GM21381 (cell line): ENCODE measurements at regions not wholly inside any gene's neighbourhood (a gene's known extent, or its start where the extent isn't known, plus 50 kb on each side); places are given as distances from the start of the nearest gene placed in this dataset.
"Not testable (repeated sequence)": the region's sequence is repeated elsewhere in the genome, so short reads cannot be mapped to it uniquely, and the experiment has no call there.

Experiments used
- ATAC-seq: cut with Tn5 transposase; IDR thresholded peaks from one replicate; pipeline ENCODE4 v1.9.1; 2021; ENCODE audit warnings: mild to moderate bottlenecking, moderate library complexity; ENCODE audit not compliant: unreplicated experiment

- ATAC-seq, result no peak
Observed at GRCh38 chr6:76578746-76579145, 506.3 kb upstream of the IMPG1 start.

DNA sequence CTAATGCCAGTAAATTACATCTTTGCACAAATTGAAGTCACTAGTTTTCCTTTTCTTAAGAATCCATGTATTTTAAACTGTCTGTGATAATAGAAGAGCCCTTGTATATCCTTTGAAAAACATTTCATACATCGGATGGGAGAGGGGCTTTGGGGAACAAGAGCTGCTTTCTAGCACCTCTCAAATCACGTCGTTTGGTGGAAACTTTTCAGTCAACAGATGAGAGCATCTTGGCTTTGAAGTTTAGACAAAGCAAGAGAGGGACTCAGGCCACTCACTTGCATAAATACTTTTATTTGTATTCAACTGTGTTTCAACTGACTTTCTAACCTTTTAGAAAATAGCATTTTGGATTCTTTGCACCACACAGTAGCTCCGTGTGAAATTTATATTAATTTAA, 502.3 kb upstream of the IMPG1 start:
- no peak for ATAC-seq

DNA sequence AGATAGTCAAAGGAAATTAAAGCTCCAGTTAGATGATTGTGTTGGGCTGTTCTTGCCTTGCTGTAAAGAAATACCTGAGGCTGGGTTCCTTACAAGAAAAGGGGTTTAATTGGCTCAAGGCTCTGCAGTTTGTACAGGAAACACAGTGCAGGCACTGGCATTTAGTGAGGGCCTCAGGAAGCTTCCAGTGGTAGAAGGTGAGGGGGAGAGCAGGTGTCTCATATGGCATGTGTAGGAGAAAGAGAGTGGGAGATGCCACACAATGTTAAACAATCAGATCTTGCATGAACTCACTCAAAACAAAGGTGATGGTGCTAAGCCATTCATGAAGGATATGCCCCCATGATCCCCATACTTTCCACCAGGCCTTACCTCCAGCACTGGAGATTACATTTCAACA, 493.5 kb upstream of the IMPG1 start:
- ATAC-seq, result no peak

- not testable (repeated sequence) for ATAC-seq
Observed at GRCh38 chr6:76562371-76562770, 489.9 kb upstream of the IMPG1 start.

DNA sequence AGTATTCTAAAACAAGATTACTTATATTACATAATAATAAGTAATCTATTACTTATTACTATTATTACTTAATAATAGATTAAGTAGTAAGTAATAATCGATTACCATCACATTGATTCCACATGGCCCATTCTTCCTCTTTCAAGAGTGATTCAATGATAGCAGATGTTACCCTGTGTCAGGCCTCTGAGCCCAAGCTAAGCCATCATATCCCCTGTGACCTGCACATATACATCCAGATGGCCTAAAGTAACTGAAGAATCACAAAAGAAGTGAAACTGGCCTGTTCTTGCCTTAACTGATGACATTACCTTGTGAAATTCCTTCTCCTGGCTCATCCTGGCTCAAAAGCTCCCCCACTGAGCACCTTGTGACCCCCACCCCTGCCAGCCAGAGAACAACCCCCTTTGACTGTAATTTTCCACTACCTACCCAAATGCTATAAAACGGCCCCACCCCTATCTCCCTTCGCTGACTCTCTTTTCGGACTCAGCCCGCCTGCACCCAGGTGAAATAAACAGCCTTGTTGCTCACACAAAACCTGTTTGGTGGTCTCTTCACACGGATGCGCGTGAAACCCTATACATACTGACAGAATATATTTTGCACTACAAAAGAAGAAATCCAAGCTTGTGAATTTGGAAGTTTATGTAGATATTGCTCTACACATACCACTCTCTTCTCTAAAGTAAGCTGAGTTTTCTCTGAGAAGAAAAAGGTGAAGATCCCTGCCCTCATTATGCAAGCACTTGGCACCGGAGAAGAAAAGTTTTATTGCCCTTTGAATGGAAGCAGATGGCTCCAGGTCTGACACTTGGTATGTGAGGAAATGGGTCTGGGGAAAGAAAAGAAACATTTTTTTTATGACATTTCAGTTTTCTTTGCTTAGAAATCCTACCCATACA, 488.6 kb upstream of the IMPG1 start:
- ATAC-seq, result not testable (repeated sequence)

- no peak for ATAC-seq
Observed at GRCh38 chr6:76553256-76553655, 480.8 kb upstream of the IMPG1 start.

GRCh38 chr6:76552268-76552667, 479.8 kb upstream of the IMPG1 start:
- ATAC-seq, result no peak

DNA sequence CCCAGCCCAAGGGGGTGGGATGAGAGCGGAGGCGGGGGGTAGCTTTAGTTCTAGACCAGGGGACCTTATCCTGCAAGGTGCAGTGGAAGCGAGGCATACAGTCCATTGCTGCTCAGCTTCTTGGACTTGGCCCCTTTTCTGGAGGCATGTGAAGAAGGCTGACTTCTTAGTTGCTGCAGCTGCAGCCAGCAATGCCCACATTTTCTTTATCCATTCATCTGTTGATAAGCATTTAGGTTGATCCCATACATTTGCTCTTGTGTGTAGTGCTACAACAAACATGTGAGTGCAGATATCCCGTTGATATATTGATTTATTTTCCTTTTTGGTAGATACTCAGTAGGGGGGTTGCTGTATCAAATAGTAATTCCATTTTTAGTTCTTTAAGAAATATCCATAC, 461.2 kb upstream of the IMPG1 start:
- ATAC-seq, result no peak

DNA sequence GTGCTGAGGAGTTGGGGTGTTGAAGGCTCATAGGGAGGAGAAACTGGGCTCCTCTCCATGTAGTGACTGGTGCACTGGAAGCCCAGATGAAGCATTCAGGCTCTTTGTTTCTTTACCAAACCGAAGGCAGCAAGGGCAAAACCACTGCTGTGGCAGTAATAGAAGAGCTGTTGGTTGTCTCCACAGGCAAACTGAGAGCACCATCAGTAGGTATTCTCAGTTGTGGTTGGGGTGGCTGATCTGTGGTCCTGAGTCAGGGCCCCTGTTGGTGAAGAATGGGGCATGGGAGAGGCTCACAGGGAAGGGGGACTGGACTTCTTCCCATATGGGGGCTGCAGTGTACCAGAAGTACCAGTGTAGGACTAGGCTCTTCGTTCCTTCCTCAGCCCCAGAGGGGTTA, 460.2 kb upstream of the IMPG1 start:
- no peak for ATAC-seq

GRCh38 chr6:76518443-76518842, 446.0 kb upstream of the IMPG1 start:
- ATAC-seq, result no peak

- ATAC-seq, result no peak
Observed at GRCh38 chr6:76516924-76517323, 444.5 kb upstream of the IMPG1 start.

GRCh38 chr6:76510489-76510888, 438.0 kb upstream of the IMPG1 start:
- ATAC-seq, result no peak

GRCh38 chr6:76509397-76509796, 436.9 kb upstream of the IMPG1 start:
- no peak for ATAC-seq

GRCh38 chr6:76506808-76507207, 434.3 kb upstream of the IMPG1 start:
- ATAC-seq, result no peak

DNA sequence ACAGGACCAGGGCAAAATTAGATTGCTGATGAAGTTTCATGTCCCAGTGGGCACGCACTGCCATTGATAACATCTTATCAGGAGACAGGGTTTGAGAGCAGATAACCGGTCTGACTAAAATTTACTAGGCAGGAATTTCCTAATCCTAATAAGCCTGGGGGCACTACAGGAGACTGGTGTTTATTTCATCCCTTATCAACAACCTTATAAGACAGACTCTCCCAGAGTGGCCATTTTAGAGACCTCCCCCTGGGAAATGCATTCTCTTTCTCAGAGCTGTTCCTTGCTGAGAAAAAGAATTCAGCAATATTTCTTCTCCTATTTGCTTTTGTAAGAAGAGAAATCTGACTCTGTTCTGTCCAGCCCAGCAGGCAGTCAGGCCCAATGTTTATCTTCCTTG, 423.4 kb upstream of the IMPG1 start:
- ATAC-seq, result no peak

- ATAC-seq, result not testable (repeated sequence)
Observed at GRCh38 chr6:76491376-76491775, 418.9 kb upstream of the IMPG1 start.

DNA sequence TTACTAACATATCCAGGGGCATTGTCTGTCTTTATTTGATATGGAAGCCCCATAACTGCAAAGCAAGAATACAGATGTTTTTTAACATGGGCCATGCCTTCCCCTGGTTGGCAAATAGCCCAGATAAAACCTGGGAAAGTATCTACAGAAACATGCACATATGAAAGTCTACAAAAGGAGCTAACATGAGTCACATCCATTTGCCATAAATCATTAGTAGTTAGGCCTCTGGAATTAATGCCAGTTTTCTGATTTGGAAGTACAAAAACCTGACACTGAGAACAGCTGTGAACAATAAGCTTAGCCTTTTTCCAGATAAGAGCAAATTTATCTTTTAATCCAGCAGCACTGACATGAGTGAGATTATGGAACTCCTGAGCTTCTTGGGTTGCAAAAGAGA, 418.0 kb upstream of the IMPG1 start:
- ATAC-seq, result no peak

GRCh38 chr6:76481101-76481500, 408.6 kb upstream of the IMPG1 start:
- ATAC-seq, result no peak

GRCh38 chr6:76472858-76473257, 400.4 kb upstream of the IMPG1 start:
- ATAC-seq, result no peak

DNA sequence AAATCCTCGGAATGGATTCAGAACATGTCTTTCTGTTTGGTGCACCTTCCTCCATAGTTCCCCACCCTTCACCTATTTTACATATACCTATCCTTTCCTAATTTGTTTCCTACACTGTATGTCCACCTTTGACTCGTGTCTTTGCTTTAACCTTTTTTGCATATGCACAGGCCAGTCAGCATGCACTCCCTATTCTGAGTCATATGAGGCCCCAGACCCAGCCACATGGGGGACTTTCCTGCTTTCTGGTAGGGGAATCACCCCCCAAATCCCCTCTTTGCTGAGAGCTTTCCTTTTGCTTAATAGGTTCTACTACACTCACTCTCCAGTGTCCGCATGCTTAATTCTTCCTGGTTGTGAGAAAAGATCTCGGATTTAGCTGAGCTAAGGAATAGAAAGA, 393.8 kb upstream of the IMPG1 start:
- no peak for ATAC-seq

DNA sequence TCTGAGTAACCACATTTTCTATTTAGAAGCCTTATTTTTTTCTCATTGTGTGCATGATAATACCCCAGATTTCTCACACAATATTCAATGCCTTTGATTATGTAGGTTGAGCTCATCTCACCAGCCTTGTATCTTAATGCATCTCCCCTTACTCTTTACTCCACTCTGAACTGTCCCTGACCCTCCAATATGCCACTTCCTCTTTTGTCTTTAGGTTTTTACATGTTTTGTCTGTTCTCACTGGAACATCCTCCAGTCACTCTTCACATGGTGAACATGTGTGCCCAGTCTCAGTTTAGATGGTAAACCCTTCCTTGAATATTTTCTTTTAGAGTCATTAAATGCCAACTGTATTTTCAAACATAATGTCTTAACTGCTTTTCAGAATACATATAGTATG, 392.9 kb upstream of the IMPG1 start:
- ATAC-seq, result no peak

DNA sequence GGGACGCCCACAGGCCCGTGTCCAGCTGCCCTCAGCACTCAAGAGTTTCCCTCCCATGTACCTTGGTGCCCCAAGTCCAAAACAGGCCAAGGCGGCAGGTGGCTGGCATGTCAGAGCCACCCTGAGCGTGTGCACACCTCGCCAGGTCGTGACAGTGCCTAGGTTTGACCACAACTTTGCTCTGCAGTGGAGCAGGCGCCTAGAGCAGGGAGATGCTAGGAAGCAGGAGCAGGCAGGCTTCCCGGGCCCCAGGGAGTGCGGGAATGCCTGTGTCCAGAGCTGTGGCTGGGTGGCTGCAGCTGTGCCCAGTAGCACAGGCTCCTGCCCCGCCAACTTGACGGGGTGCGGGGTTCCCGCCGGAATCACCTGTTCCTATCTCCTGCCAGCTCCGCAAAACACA, 380.8 kb upstream of the IMPG1 start:
- ATAC-seq, result no peak
